Sigmoid colon (tissue), 6 donors: ENCODE measurements at regions not wholly inside any gene's neighbourhood (a gene's known extent, or its start where the extent isn't known, plus 50 kb on each side); places are given as distances from the start of the nearest gene placed in this dataset.

ENCODE experiments used
- DNase-seq: peaks from one replicate; pipeline ENCODE4 v3.0.0-alpha.2; 2019
- H3K27ac ChIP-seq, 4 donors: fragments of 200-600 bp; sonication (generic); one replicate each; pipeline ENCODE4 v1.5.1; 2016 to 2019; ENCODE audit warnings: mild to moderate bottlenecking in 1 of 4
- H3K27me3 ChIP-seq, 3 donors: fragments of 200-600 bp; sonication (generic); one replicate each; pipeline ENCODE4 v1.5.1; 2019; ENCODE audit warnings: mild to moderate bottlenecking in 1 of 3
- H3K36me3 ChIP-seq, 4 donors: fragments of 200-600 bp; sonication (generic); one replicate each; pipeline ENCODE4 v1.5.1; 2016 to 2019
- H3K4me1 ChIP-seq, 4 donors: fragments of 200-600 bp; sonication (generic); one replicate each; pipeline ENCODE4 v1.5.1; 2017 to 2019
- H3K4me3 ChIP-seq, 4 donors: fragments of 200-600 bp; sonication (generic); one replicate each; pipeline ENCODE4 v1.5.1; 2017 to 2019; ENCODE audit warnings: mild to moderate bottlenecking in 2 of 4, moderate library complexity in 1 of 4
- H3K9me3 ChIP-seq, 4 donors: fragments of 200-600 bp in 3 of 4; sonication (generic) in 3 of 4; one replicate each; pipeline versions ENCODE4 v1.5.1 to v1.6.1; 2013 to 2019
- EP300 ChIP-seq, 4 donors: sonication (generic); formaldehyde crosslinking; IDR thresholded peaks; one replicate each; pipeline ENCODE4 v1.6.1; 2017; ENCODE audit warnings: antibody characterized with exemption in 4 of 4
- POLR2A ChIP-seq, 2 donors: fragments of 450-650 bp; IDR thresholded peaks; one replicate each; pipeline ENCODE4 v1.6.1; 2016; ENCODE audit warnings: antibody characterized with exemption in 2 of 2, mild to moderate bottlenecking in 2 of 2, moderate library complexity in 2 of 2
- POLR2AphosphoS5 ChIP-seq, 4 donors: sonication (generic); formaldehyde crosslinking; IDR thresholded peaks; one replicate each; pipeline ENCODE4 v1.6.1; 2017; ENCODE audit warnings: antibody characterized with exemption in 4 of 4
- WGBS, 2 donors: extraction: QIAGEN DNeasy Blood & Tissue Kit; methylation state at CpG; one replicate each; pipeline ENCODE4 v1.1.7; 2013; 5-methylcytosine and 5-hydroxymethylcytosine counted together
- intact Hi-C: fragments of 100-400 bp; cut with DNase I; formaldehyde crosslinking; loops from one replicate; pipeline ENCODE4 v1.15.1; 2023
- TF ChIP-seq, protein P1 (sequence below), 4 experiments: fragments of 450-650 bp in 3 of 4; fragments of 200-600 bp in 1 of 4; IDR thresholded peaks; one replicate each; pipeline ENCODE4 v1.5.1; 2016 to 2019; ENCODE audit warnings: antibody characterized with exemption in 4 of 4, mild to moderate bottlenecking in 3 of 4, moderate library complexity in 2 of 4
- donor health status: healthy with polysubstance abuse.
- donor health status: healthy.

DNA sequence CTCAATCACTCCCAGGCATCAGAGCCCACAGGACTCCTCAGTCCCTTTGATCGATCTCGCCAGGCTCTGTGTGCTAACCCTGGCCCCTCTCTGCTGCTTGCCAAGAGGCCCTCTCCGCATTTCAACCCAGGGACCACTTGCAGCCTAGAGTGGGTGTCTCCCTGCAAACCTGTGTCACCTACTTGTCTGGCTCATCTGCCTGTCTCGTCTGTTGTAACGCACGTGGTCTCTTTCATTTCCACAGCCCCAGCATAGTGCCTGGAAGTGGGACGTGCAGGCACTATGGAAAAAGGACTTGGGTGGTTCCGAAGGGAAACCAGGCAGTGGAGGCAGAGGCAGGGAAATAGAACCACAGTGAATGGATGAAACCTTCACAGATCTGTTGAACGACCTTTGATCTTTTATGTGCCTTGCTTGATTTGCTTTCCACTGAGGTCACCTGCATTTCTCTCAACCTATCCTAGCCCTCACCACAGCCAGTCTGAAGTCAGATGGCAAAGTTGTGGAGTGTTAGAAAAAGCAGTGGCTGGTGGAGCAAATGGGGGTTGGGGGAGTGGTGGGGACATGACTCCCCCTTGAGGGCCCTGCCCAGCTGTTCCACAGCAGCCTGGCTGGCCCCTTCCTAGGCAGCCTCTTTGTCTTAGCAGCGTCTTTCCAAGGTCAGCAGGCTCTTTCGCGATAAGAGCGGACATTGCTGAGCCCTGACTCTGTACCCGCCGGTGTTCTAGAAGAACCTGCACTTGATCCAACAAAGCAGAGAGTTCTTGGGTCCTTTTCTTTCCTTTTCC lies 55.8 kb upstream of the TAGAP start:
- intact Hi-C loops = loop anchor here (10.0 kb wide), 1 partner anchor 396 kb away; no protein-coding TSS in a partner anchor
- Histone ChIP-seq H3K4me1 (peaks cover 0 to 6% (median 2%) of the 10 kb centered on the region in 4 donors), H3K4me3 (no peak overlapping the region), H3K36me3 (no peaks in the 10 kb centered on the region), H3K27ac (no peak overlapping the region), H3K27me3 (no peaks in the 10 kb centered on the region), H3K9me3 (no peaks in the 10 kb centered on the region)
- WGBS, 2 donors = 78 to 80% methylated on average over 15 of the region's 15 CpGs
- TF ChIP-seq EP300 (IDR thresholded peaks at IDR 0.05) (no peak), POLR2AphosphoS5 (IDR thresholded peaks at IDR 0.05) (no peak), POLR2A (IDR thresholded peaks at IDR 0.05) (no peak)
- TF ChIP-seq, protein P1, sequence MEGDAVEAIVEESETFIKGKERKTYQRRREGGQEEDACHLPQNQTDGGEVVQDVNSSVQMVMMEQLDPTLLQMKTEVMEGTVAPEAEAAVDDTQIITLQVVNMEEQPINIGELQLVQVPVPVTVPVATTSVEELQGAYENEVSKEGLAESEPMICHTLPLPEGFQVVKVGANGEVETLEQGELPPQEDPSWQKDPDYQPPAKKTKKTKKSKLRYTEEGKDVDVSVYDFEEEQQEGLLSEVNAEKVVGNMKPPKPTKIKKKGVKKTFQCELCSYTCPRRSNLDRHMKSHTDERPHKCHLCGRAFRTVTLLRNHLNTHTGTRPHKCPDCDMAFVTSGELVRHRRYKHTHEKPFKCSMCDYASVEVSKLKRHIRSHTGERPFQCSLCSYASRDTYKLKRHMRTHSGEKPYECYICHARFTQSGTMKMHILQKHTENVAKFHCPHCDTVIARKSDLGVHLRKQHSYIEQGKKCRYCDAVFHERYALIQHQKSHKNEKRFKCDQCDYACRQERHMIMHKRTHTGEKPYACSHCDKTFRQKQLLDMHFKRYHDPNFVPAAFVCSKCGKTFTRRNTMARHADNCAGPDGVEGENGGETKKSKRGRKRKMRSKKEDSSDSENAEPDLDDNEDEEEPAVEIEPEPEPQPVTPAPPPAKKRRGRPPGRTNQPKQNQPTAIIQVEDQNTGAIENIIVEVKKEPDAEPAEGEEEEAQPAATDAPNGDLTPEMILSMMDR (IDR thresholded peaks at IDR 0.05) = no peak
- DNase-seq = no peak

- intact Hi-C loops = loop anchor here (10.0 kb wide), 1 partner anchor 395 kb away; no protein-coding TSS in a partner anchor
- Histone ChIP-seq H3K27me3 (no peaks in the 10 kb centered on the region), H3K36me3 (no peaks in the 10 kb centered on the region), H3K27ac (no peak overlapping the region), H3K4me3 (no peak overlapping the region), H3K9me3 (no peaks in the 10 kb centered on the region), H3K4me1 (peaks cover 0 to 6% (median 2%) of the 10 kb centered on the region in 4 donors)
- WGBS, 2 donors = 56 to 83% methylated on average over 3 of the region's 3 CpGs
- TF ChIP-seq POLR2AphosphoS5 (IDR thresholded peaks at IDR 0.05) = no peak
- TF ChIP-seq EP300 (IDR thresholded peaks at IDR 0.05) = no peak
- no peak for TF ChIP-seq POLR2A (IDR thresholded peaks at IDR 0.05)
- TF ChIP-seq, protein P1 (IDR thresholded peaks at IDR 0.05) = no peak
- DNase-seq = no peak
These were observed 55.2 kb upstream of the TAGAP start for GRCh38 chr6:159099961-159100360.

DNA sequence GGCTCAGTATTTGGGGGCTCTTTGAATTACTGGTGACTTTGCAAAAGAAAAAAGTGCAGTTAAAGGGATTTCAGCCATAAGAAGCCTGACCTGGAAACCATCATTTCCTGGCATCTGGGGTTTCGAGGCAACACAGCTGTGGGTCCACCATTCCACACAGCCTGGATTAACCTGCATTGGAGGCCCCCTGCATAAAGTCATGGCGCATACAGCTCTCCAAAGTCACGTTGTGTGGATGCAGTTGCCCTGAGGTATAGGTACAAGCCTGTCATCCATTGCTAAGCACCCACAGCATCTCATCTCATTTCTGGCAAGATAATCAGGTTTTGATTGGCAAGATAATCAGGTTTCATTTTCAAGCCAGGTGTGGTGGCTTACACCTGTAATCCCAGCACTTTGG lies 54.5 kb upstream of the TAGAP start:
- TF ChIP-seq, protein P1 (IDR thresholded peaks at IDR 0.05) = no peak
- TF ChIP-seq POLR2A (IDR thresholded peaks at IDR 0.05) (no peak), POLR2AphosphoS5 (IDR thresholded peaks at IDR 0.05) (no peak), EP300 (IDR thresholded peaks at IDR 0.05) (no peak)
- no peaks in the 10 kb centered on the region for H3K36me3 ChIP-seq
- intact Hi-C loops = no loop called here
- no peaks in the 10 kb centered on the region for H3K27me3 ChIP-seq
- no peaks in the 10 kb centered on the region for H3K9me3 ChIP-seq
- no peak overlapping the region for H3K4me3 ChIP-seq
- DNase-seq = no peak
- 82 to 89% methylated on average over 3 of the region's 3 CpGs for WGBS, 2 donors
- H3K27ac ChIP-seq = no peak overlapping the region
- peaks cover 0 to 6% (median 1%) of the 10 kb centered on the region in 4 donors for H3K4me1 ChIP-seq

- Histone ChIP-seq H3K4me3 (no peak overlapping the region), H3K36me3 (no peaks in the 10 kb centered on the region), H3K9me3 (no peaks in the 10 kb centered on the region), H3K27me3 (no peaks in the 10 kb centered on the region), H3K4me1 (no peaks in the 10 kb centered on the region), H3K27ac (no peak overlapping the region)
- TF ChIP-seq EP300 (IDR thresholded peaks at IDR 0.05) (no peak), POLR2AphosphoS5 (IDR thresholded peaks at IDR 0.05) (no peak), POLR2A (IDR thresholded peaks at IDR 0.05) (no peak)
- TF ChIP-seq, protein P1 (IDR thresholded peaks at IDR 0.05) = no peak
- intact Hi-C loops = no loop called here
- no peak for DNase-seq
- 52 to 73% methylated on average over 14 of the region's 14 CpGs for WGBS, 2 donors
These were observed 53.9 kb upstream of the TAGAP start for GRCh38 chr6:159098636-159099106.
